ENCODE measurements at regions not wholly inside any gene's neighbourhood (a gene's known extent, or its start where the extent isn't known, plus 50 kb on each side); places are given as distances from the start of the nearest gene placed in this dataset.

DNA sequence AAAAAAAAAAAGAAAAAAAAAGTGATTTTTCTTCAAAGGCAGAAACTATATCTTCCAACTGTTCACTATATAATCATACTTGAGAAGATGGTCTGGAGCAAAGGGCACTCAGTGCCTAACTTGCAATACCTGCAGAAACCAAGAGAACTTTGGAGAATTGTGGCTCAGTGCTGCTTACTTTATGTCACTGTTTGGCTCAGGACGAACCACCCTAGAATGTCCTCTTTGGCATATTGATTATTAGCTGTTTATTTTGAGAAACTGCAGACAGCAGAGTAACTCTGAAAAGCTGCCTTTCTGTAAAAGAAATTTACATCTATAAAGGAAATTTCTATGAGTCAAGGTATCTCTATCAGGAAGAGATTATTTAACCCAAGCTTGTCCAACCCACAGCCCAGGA lies 100.2 kb downstream of the BBS10 start:
- TF ChIP-seq, protein P1, sequence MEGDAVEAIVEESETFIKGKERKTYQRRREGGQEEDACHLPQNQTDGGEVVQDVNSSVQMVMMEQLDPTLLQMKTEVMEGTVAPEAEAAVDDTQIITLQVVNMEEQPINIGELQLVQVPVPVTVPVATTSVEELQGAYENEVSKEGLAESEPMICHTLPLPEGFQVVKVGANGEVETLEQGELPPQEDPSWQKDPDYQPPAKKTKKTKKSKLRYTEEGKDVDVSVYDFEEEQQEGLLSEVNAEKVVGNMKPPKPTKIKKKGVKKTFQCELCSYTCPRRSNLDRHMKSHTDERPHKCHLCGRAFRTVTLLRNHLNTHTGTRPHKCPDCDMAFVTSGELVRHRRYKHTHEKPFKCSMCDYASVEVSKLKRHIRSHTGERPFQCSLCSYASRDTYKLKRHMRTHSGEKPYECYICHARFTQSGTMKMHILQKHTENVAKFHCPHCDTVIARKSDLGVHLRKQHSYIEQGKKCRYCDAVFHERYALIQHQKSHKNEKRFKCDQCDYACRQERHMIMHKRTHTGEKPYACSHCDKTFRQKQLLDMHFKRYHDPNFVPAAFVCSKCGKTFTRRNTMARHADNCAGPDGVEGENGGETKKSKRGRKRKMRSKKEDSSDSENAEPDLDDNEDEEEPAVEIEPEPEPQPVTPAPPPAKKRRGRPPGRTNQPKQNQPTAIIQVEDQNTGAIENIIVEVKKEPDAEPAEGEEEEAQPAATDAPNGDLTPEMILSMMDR (IDR thresholded peaks at IDR 0.05): no peak
- TF ChIP-seq EZH2 (IDR thresholded peaks at IDR 0.05; ENCODE audit: borderline replicate concordance, insufficient read depth, low read depth, low read length, poor library complexity, severe bottlenecking): no peak
